GM19468 (cell line): ENCODE measurements at regions not wholly inside any gene's neighbourhood (a gene's known extent, or its start where the extent isn't known, plus 50 kb on each side); places are given as distances from the start of the nearest gene placed in this dataset.

ENCODE experiments used
- ATAC-seq: cut with Tn5 transposase; IDR thresholded peaks from one replicate; pipeline ENCODE4 v1.9.1; 2021; ENCODE audit warnings: mild to moderate bottlenecking, moderate library complexity, moderate number of reproducible peaks; ENCODE audit not compliant: unreplicated experiment; ENCODE audit errors: extremely low read depth

DNA sequence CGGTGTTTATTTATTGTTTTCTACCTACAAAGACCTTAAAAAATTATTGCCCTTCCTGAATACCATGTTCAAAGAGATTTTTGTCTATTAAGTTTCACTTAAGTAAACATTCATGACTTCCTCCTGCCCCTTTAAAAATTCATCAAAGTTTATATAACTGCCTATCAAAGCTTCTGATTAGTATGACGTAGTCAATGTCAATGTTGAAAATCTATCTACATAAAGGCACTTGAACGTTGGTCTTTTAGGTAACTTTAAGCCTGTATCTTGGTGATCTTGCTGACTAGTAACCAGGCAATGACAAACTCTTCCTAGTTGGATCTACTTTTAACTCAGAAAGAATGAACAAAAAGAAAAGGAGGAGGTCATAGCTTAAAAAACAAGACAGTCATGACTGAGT lies 97.2 kb downstream of the MAIP1 start:
- ATAC-seq: no peak

DNA sequence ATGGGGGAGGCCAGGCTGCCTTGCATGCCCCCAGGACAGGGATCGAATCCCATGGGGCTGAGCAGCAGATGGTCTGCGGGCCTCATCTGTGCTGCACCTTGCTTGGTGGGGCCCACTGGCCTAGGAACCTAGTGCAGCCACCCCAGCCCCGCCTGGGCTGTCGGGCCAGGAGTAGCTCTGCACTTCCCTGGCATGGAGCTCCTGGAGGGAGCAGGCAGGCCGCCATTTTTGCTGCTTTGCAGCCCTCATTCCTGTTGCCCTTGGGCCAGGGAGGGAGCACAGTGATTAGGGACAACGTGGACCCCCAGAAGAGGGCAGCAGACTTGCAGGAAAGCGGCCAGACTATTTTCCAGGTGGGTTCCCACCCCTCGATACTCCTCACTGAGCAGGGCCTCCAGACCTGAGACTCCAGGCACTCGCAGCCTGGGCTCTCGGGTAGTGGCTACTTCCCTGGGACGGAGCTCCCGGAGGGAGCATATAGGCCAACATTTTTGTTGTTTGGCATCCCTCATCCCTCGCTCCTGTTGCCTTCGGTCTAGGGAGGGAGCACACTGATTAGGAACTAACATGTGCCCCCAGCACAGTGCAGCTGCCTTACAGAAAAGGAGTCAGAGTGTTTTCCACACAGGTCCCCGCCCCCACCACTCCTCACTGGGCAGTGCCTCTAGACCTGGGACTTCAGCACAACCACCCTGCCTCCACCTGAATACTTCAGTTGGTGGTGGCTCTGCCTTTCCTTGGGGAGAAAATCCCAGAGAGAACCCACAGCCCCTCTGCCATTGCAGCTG lies 99.5 kb downstream of the MAIP1 start:
- no peak for ATAC-seq

DNA sequence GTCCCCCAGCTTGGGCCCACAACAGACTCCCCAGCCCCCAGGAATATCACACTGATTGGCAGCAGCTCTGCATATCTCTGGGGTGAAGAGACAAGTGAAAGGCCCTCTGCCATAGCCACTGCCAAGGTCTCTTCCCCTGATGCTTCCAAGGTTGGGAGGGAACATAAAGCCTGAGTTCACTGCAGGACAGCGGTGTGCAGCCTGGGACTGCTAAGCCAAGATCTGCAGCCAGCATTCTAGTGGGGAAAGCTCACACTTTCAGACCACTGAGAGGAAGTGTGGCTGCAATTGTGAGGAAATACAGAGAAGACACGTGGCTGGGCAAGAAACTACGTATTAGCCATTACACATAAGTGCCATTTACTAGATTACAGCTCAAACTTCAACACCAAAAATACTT lies 100.7 kb downstream of the MAIP1 start:
- ATAC-seq: no peak

DNA sequence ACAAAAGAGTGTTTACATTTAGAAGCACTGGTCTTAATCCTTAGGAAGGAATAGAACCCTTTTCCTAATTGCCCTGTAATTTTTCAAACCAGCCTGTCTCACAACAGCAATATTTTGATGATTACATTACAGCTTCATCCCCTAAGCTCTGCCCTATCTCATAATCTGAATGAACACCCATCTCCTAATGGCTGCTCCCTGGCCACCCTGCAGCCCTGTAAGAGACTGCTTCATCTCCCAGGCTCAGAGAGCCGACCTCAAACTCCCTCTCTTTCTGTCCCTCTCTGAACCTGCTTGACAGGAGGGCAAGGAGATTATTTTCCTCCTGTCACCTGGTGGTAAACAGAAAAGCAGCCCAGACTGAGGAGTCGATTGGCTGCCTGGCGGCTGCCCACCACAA lies 107.8 kb downstream of the MAIP1 start:
- no peak for ATAC-seq

DNA sequence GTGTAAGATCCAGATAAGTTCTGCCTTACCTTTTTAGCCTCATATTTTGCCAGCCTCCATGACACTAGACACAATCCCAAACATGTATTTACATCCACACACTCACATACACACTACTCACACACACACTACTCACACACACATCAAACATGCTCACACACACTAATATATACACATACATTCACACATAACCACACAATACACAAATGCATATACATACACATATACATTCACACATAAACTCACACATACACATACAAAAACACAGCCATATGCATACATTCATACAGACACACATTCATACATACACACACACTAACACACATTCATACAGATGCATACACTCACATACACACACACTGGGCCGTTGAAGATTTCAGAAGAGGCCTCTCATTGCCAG lies 109.5 kb downstream of the MAIP1 start:
- no peak for ATAC-seq

- no peak for ATAC-seq
These were observed 110.1 kb downstream of the MAIP1 start for GRCh38 chr2:200065477-200065876.

- no peak for ATAC-seq
These were observed 111.0 kb downstream of the MAIP1 start for GRCh38 chr2:200066417-200066816.

- no peak for ATAC-seq
These were observed 113.3 kb downstream of the MAIP1 start for GRCh38 chr2:200068642-200069041.

- no peak for ATAC-seq
These were observed 121.8 kb downstream of the MAIP1 start for GRCh38 chr2:200077210-200077650.

DNA sequence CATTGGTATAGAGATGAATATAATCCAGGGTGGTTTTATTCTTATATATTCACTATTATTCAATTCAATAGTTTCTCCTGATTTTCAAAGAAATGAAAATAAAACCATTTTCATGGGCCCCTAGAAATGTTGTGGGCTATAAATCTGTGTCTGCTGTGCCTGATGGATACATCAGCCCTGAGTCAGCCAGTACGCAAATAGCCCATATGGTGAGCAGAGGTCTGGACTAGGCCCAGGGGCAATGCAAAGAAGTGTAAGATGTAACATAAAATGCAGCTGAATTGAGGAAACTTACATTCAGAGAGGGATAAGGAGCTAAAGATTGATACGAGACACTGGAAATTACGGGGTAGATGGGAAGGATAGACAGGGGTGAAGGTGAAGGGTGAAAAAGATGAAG lies 122.5 kb downstream of the MAIP1 start:
- no peak for ATAC-seq

DNA sequence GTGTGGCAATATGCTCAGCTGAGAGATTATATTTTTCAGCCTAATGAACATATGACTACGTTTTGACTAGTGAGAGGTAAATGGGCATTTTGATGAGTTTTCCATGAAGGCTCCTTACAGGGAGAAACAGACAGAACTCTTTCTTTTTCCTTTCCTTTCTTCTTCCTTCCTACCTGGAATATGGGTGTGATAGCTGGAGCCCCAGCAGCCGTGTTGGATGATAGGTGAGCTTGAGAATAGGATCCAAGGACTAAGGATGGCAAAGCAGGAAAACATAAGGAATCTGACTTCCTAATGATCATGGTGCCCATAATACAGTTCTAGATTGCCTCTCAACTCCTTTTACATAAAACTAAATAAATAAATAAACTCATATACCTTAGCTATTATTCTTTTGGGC lies 124.0 kb downstream of the MAIP1 start:
- no peak for ATAC-seq

GRCh38 chr2:200081236-200081635 lies 125.9 kb downstream of the MAIP1 start:
- ATAC-seq: no peak

DNA sequence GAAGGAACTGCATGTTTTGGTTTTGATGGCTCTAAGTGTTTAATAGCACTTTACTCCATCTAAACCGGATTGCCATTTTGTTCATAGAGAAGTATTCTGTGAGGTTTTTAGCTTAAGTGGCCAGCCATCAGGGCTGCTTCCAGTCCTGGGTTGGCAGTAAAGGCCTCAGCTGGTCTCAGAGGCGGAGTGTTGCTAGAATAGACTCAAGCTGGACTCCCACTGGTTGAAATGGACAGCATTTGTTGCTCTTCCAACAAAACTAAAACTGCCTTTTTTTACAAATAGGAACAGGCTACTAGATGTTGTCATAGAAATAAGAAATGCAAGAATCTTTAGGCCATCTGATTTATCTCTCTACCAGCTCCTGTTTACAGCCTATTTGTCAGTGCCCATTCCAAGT lies 126.4 kb downstream of the MAIP1 start:
- no peak for ATAC-seq

- no peak for ATAC-seq
These were observed 128.7 kb downstream of the MAIP1 start for GRCh38 chr2:200084036-200084435.

DNA sequence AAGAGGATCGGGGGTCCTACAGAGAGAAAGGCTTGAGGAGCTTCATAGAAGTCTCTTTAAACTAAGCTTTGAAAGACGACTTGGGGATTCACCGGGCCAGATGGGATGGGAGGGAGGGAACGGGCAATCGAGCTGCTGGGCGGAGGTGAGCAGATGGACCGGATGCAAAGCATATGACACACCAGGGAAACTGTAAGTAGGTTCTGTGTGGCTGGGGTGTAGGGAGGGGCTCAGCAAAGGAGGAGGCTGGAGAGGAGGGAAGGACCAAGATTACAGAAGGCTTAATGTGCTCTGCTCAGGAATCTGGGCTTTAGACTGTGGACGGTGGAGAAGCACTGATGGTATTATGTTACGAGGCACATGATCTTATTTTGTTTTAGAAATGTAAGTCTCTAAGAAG lies 131.5 kb downstream of the MAIP1 start:
- ATAC-seq: no peak

GRCh38 chr2:200087451-200087850 lies 132.1 kb downstream of the MAIP1 start:
- ATAC-seq: no peak

DNA sequence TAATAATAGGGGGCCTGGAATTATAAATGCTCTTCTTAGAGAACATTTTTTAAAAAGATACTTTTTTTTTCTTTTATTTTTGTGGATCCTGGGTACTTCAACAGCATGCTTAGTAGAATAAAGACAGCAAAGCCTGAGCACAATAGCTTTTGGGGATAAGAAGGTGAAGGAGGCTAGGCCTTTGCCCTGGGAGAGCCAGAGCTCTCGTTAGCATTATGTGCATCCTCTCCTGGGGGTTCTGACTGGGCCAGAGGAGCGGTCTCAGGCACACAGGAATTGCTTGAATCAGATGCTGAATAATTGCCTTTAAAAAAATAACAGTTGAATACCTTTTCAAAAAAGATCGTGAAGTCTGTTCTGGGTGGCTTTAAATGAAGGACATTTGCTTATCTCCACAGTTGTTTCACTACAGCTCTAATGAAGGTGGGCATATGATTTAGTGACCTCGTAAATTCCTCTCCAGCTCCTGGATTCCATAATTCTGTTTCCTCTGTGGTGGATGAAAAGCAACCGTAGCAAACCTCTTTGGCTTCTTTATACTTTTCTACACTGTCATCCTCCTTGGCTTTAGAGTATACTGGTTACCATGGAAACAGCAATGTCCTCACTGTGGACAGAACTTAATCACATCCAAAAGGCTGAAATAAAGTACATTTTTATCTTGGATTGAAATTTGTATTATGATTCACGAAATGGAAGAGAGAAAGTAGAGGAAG lies 133.8 kb downstream of the MAIP1 start:
- ATAC-seq: no peak

DNA sequence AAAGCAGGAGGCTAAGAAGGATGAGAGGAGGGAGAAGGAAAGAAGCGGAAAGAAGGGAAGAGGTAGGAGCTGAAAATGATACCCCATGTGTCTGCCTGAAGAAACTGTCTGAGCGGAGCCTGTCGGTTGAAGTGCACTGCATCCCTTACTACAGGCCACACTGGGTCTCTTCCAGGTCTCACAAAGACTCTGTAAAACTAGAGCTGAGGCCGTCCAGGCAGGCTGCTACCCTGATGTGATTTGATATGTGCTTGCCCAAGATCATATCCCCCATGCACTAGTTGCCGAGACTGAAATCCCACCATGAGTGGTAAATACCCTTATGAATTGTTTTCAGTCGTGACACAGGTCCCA lies 134.4 kb downstream of the MAIP1 start:
- no peak for ATAC-seq

DNA sequence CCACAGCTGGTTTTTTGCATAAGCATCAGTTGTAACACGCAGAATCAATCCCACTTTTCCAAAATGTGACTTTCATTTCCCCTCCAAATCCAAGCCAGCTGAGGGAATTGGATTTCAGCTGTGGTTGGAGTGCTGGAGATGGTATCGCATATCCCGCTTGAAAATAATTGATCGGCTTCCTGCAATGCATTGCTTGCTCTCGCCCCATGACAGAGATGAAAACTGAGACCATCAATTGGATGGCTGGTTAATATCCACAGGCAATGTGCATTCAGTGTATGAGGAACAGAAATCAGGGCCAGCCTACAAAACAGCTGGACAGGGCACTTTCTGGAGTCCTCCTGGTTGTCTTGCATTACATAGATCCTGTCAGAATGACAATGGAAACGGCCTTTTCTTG lies 135.3 kb downstream of the MAIP1 start:
- ATAC-seq: no peak

GRCh38 chr2:200091126-200091525 lies 135.7 kb downstream of the MAIP1 start:
- ATAC-seq: no peak

- ATAC-seq: no peak
These were observed 136.9 kb downstream of the MAIP1 start for GRCh38 chr2:200092235-200092634.

- no peak for ATAC-seq
These were observed 140.1 kb downstream of the MAIP1 start for GRCh38 chr2:200095436-200095835.
